ENCODE measurements at regions not wholly inside any gene's neighbourhood (a gene's known extent, or its start where the extent isn't known, plus 50 kb on each side); places are given as distances from the start of the nearest gene placed in this dataset.

GRCh38 chr1:38567401-38567800 is 292.2 kb downstream of the RRAGC start:
- no peak for DNase-seq
- H3K36me3 ChIP-seq (ENCODE audit: control insufficient read depth in 1 of 2, insufficient read depth in 2 of 2, low read depth in 1 of 2, low read length in 2 of 2): no peaks in the 10 kb centered on the region
- no peak overlapping the region for H3K14ac ChIP-seq (ENCODE audit: low read length in 2 of 2)
- H3K4me3 ChIP-seq (ENCODE audit: insufficient read depth in 1 of 2, low read depth in 1 of 2, low read length in 2 of 2): no peak overlapping the region
- H3K9me3 ChIP-seq (ENCODE audit: control insufficient read depth, low read length): no peaks in the 10 kb centered on the region
- no peak overlapping the region for H2BK5ac ChIP-seq (ENCODE audit: low read depth, low read length, poor library complexity, severe bottlenecking)
- H3K27me3 ChIP-seq (ENCODE audit: control insufficient read depth in 1 of 2, insufficient read depth in 1 of 2, low read length in 2 of 2): peaks cover 0 to 63% of the 10 kb centered on the region in 2 experiments
- no peak overlapping the region for H2BK120ac ChIP-seq (ENCODE audit: low read depth, low read length)
- H3K9ac ChIP-seq (ENCODE audit: low read length): no peak overlapping the region
- no peak overlapping the region for H4K91ac ChIP-seq (ENCODE audit: low read length)
- no peak overlapping the region for H2AK5ac ChIP-seq (ENCODE audit: low read length, severe bottlenecking)
- no peak overlapping the region for H2AFZ ChIP-seq (ENCODE audit: low read depth, low read length)
- H2BK12ac ChIP-seq (ENCODE audit: low read length in 2 of 2): no peak overlapping the region
- H2BK15ac ChIP-seq (ENCODE audit: low read depth, poor library complexity, severe bottlenecking): no peak overlapping the region
- H3K4me2 ChIP-seq (ENCODE audit: low read length, poor library complexity, severe bottlenecking): no peak overlapping the region
- no peak overlapping the region for H3K23ac ChIP-seq (ENCODE audit: low read length in 2 of 2)
- no peaks in the 10 kb centered on the region for H3K79me1 ChIP-seq (replicated peaks; ENCODE audit: low read length, poor library complexity, severe bottlenecking)
- H4K8ac ChIP-seq (ENCODE audit: low read length): no peak overlapping the region
- WGBS: 89% methylated on average over 4 of the region's 5 CpGs
- no peak overlapping the region for H3K27ac ChIP-seq (ENCODE audit: low read length, poor library complexity, severe bottlenecking)
- no peak overlapping the region for H3K18ac ChIP-seq (ENCODE audit: low read depth in 1 of 2, low read length in 2 of 2)
- no peaks in the 10 kb centered on the region for H3K4me1 ChIP-seq (ENCODE audit: control insufficient read depth, insufficient read depth, low read depth, low read length)
- no peak overlapping the region for H3K4ac ChIP-seq (ENCODE audit: low read depth in 1 of 2, low read length in 2 of 2)

DNA sequence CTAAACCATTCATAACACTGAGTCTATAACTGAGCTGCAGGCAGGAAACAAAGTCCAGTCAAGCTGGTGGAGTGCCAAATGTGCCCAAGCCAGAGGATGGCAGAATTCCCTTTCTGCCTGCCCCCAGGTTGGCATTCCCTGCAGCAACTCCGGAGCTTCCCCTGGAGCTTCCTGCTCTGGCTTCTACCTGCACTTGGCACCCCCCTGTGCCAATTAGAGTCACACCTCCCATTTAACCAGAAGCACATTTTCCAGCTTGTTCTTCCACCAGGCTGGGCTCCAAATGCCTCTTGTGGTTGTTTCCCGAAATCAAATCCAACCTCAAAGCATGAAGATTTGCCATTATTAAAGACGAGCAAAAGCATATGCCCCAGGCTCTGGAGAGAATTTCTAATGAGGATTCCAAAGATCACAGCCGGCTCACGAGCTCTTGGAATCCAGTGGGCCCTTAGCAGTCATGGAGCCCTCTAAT is 294.5 kb downstream of the RRAGC start:
- no peak overlapping the region for H3K9ac ChIP-seq (ENCODE audit: low read length)
- no peak overlapping the region for H2BK12ac ChIP-seq (ENCODE audit: low read length in 2 of 2)
- no peak overlapping the region for H3K4me3 ChIP-seq (ENCODE audit: insufficient read depth in 1 of 2, low read depth in 1 of 2, low read length in 2 of 2)

GRCh38 chr1:38563942-38564735 is 295.4 kb downstream of the RRAGC start:
- no peak for DNase-seq
- WGBS: 73% methylated on average over 6 of the region's 7 CpGs

More for the DNA sequence above, 294.5 kb downstream of the RRAGC start:
- H3K4me1 ChIP-seq (ENCODE audit: control insufficient read depth, insufficient read depth, low read depth, low read length): no peaks in the 10 kb centered on the region
- no peak overlapping the region for H2AK5ac ChIP-seq (ENCODE audit: low read length, severe bottlenecking)
- H3K18ac ChIP-seq (ENCODE audit: low read depth in 1 of 2, low read length in 2 of 2): no peak overlapping the region
- H2BK5ac ChIP-seq (ENCODE audit: low read depth, low read length, poor library complexity, severe bottlenecking): no peak overlapping the region
- H3K4me2 ChIP-seq (ENCODE audit: low read length, poor library complexity, severe bottlenecking): no peak overlapping the region
- peaks cover 3 to 67% of the 10 kb centered on the region in 2 experiments for H3K27me3 ChIP-seq (ENCODE audit: control insufficient read depth in 1 of 2, insufficient read depth in 1 of 2, low read length in 2 of 2)
- H4K91ac ChIP-seq (ENCODE audit: low read length): no peak overlapping the region
- no peaks in the 10 kb centered on the region for H3K36me3 ChIP-seq (ENCODE audit: control insufficient read depth in 1 of 2, insufficient read depth in 2 of 2, low read depth in 1 of 2, low read length in 2 of 2)
- no peaks in the 10 kb centered on the region for H3K9me3 ChIP-seq (ENCODE audit: control insufficient read depth, low read length)
- no peak overlapping the region for H3K23ac ChIP-seq (ENCODE audit: low read length in 2 of 2)
- DNase-seq: no peak
- no peak overlapping the region for H2BK120ac ChIP-seq (ENCODE audit: low read depth, low read length)
- H3K27ac ChIP-seq (ENCODE audit: low read length, poor library complexity, severe bottlenecking): no peak overlapping the region
- H3K4ac ChIP-seq (ENCODE audit: low read depth in 1 of 2, low read length in 2 of 2): no peak overlapping the region
- H2AFZ ChIP-seq (ENCODE audit: low read depth, low read length): no peak overlapping the region
- WGBS: 64% methylated on average over 5 of the region's 5 CpGs
- no peak overlapping the region for H2BK15ac ChIP-seq (ENCODE audit: low read depth, poor library complexity, severe bottlenecking)
- no peak overlapping the region for H4K8ac ChIP-seq (ENCODE audit: low read length)
- H3K14ac ChIP-seq (ENCODE audit: low read length in 2 of 2): no peak overlapping the region
- no peaks in the 10 kb centered on the region for H3K79me1 ChIP-seq (replicated peaks; ENCODE audit: low read length, poor library complexity, severe bottlenecking)

DNA sequence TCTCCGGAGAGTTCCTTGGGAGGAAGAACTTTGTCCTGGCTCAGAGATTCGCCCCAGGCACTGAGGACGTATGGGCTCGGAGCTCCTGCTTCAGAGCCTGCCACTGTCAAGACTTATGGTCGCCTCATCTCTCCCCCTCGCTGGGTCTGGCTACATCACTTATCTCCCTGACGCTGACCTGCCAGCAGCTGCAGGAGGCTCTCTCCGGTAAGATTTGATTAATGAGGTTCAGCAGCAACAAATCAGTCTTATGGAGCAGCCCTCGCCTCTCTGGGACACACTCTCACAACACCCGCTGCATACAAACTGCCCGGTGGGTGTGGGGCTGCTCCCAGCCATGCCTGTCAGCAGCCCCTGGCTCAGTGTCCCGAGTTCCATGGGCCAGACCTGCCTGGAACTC is 297.8 kb downstream of the RRAGC start:
- H3K9me3 ChIP-seq (ENCODE audit: control insufficient read depth, low read length): no peaks in the 10 kb centered on the region
- H3K4me1 ChIP-seq (ENCODE audit: control insufficient read depth, insufficient read depth, low read depth, low read length): peaks cover 2% of the 10 kb centered on the region
- no peak overlapping the region for H2BK5ac ChIP-seq (ENCODE audit: low read depth, low read length, poor library complexity, severe bottlenecking)
- H3K23ac ChIP-seq (ENCODE audit: low read length in 2 of 2): no peak overlapping the region
- whole genome bisulfite sequencing: 38% methylated on average over 12 of the region's 12 CpGs
- no peak overlapping the region for H2BK120ac ChIP-seq (ENCODE audit: low read depth, low read length)
- no peak overlapping the region for H3K4me2 ChIP-seq (ENCODE audit: low read length, poor library complexity, severe bottlenecking)
- no peak overlapping the region for H3K9ac ChIP-seq (ENCODE audit: low read length)
- H2BK12ac ChIP-seq (ENCODE audit: low read length in 2 of 2): no peak overlapping the region
- H2AFZ ChIP-seq (ENCODE audit: low read depth, low read length): no peak overlapping the region
- no peak overlapping the region for H3K14ac ChIP-seq (ENCODE audit: low read length in 2 of 2)
- no peak overlapping the region for H4K8ac ChIP-seq (ENCODE audit: low read length)
- peaks cover 27 to 66% of the 10 kb centered on the region in 2 experiments for H3K27me3 ChIP-seq (ENCODE audit: control insufficient read depth in 1 of 2, insufficient read depth in 1 of 2, low read length in 2 of 2)
- no peak overlapping the region for H2AK5ac ChIP-seq (ENCODE audit: low read length, severe bottlenecking)
- H3K4me3 ChIP-seq (ENCODE audit: insufficient read depth in 1 of 2, low read depth in 1 of 2, low read length in 2 of 2): no peak overlapping the region
- no peak overlapping the region for H3K18ac ChIP-seq (ENCODE audit: low read depth in 1 of 2, low read length in 2 of 2)
- H2BK15ac ChIP-seq (ENCODE audit: low read depth, poor library complexity, severe bottlenecking): no peak overlapping the region
- no peak for DNase-seq
- no peak overlapping the region for H4K91ac ChIP-seq (ENCODE audit: low read length)
- no peak overlapping the region for H3K27ac ChIP-seq (ENCODE audit: low read length, poor library complexity, severe bottlenecking)
- H3K4ac ChIP-seq (ENCODE audit: low read depth in 1 of 2, low read length in 2 of 2): no peak overlapping the region
- no peaks in the 10 kb centered on the region for H3K36me3 ChIP-seq (ENCODE audit: control insufficient read depth in 1 of 2, insufficient read depth in 2 of 2, low read depth in 1 of 2, low read length in 2 of 2)
- no peaks in the 10 kb centered on the region for H3K79me1 ChIP-seq (replicated peaks; ENCODE audit: low read length, poor library complexity, severe bottlenecking)

More at GRCh38 chr1:38563942-38564735, 295.4 kb downstream of the RRAGC start:
- Histone ChIP-seq H4K8ac (ENCODE audit: low read length) (no peak overlapping the region), H3K9ac (ENCODE audit: low read length) (no peak overlapping the region), H3K27ac (ENCODE audit: low read length, poor library complexity, severe bottlenecking) (no peak overlapping the region), H3K4me3 (ENCODE audit: insufficient read depth in 1 of 2, low read depth in 1 of 2, low read length in 2 of 2) (no peak overlapping the region), H2BK5ac (ENCODE audit: low read depth, low read length, poor library complexity, severe bottlenecking) (no peak overlapping the region), H3K27me3 (ENCODE audit: control insufficient read depth in 1 of 2, insufficient read depth in 1 of 2, low read length in 2 of 2) (peaks cover 9 to 65% of the 10 kb centered on the region in 2 experiments), H3K79me1 (replicated peaks; ENCODE audit: low read length, poor library complexity, severe bottlenecking) (no peaks in the 10 kb centered on the region), H3K4ac (ENCODE audit: low read depth in 1 of 2, low read length in 2 of 2) (no peak overlapping the region), H2AK5ac (ENCODE audit: low read length, severe bottlenecking) (no peak overlapping the region), H3K4me2 (ENCODE audit: low read length, poor library complexity, severe bottlenecking) (no peak overlapping the region), H3K23ac (ENCODE audit: low read length in 2 of 2) (no peak overlapping the region), H3K18ac (ENCODE audit: low read depth in 1 of 2, low read length in 2 of 2) (no peak overlapping the region), H2AFZ (ENCODE audit: low read depth, low read length) (no peak overlapping the region), H3K9me3 (ENCODE audit: control insufficient read depth, low read length) (no peaks in the 10 kb centered on the region), H2BK12ac (ENCODE audit: low read length in 2 of 2) (no peak overlapping the region), H2BK15ac (ENCODE audit: low read depth, poor library complexity, severe bottlenecking) (no peak overlapping the region), H3K36me3 (ENCODE audit: control insufficient read depth in 1 of 2, insufficient read depth in 2 of 2, low read depth in 1 of 2, low read length in 2 of 2) (no peaks in the 10 kb centered on the region), H4K91ac (ENCODE audit: low read length) (no peak overlapping the region), H3K14ac (ENCODE audit: low read length in 2 of 2) (no peak overlapping the region), H2BK120ac (ENCODE audit: low read depth, low read length) (no peak overlapping the region), H3K4me1 (ENCODE audit: control insufficient read depth, insufficient read depth, low read depth, low read length) (no peaks in the 10 kb centered on the region)

All from mesenchymal stem cell (in vitro differentiated cells and primary cell).